Endodermal cell (in vitro differentiated cells): ENCODE measurements at regions not wholly inside any gene's neighbourhood (a gene's known extent, or its start where the extent isn't known, plus 50 kb on each side); places are given as distances from the start of the nearest gene placed in this dataset.

ENCODE experiments used
- DNase-seq: peaks from one replicate; pipeline ENCODE4 v3.0.0-alpha.2; 2017
- H3K27ac ChIP-seq: 2 replicates; pipeline ENCODE4 v1.5.1; 2013; ENCODE audit warnings: mild to moderate bottlenecking, low read depth, low read length, moderate library complexity
- H3K27me3 ChIP-seq: 2 replicates; pipeline ENCODE4 v1.6.1; 2013; ENCODE audit warnings: mild to moderate bottlenecking, low read length, moderate library complexity; ENCODE audit not compliant: insufficient read depth, control insufficient read depth, poor library complexity, severe bottlenecking
- H3K36me3 ChIP-seq: 2 replicates; pipeline ENCODE4 v1.7.0; 2013; ENCODE audit warnings: mild to moderate bottlenecking, low read length, moderate library complexity; ENCODE audit not compliant: control insufficient read depth, insufficient read depth
- H3K4me1 ChIP-seq: one replicate; pipeline ENCODE4 v1.7.0; 2013; ENCODE audit warnings: low read length; ENCODE audit not compliant: control insufficient read depth, insufficient read depth
- H3K4me3 ChIP-seq: 2 replicates; pipeline ENCODE4 v1.5.1; 2013; ENCODE audit warnings: mild to moderate bottlenecking, low read length, moderate library complexity
- H3K9ac ChIP-seq: 2 replicates; pipeline ENCODE4 v1.6.1; 2013; ENCODE audit warnings: mild to moderate bottlenecking, low read length, moderate library complexity; ENCODE audit not compliant: poor library complexity, severe bottlenecking; ENCODE audit errors: extremely low read depth
- H3K9me3 ChIP-seq: 2 replicates; pipeline ENCODE4 v1.6.1; 2013; ENCODE audit warnings: mild to moderate bottlenecking, low read length, moderate library complexity; ENCODE audit not compliant: control insufficient read depth
- H3K27ac Mint-ChIP-seq: 2 replicates; pipeline ENCODE4 v1.8.0; 2020; ENCODE audit warnings: mixed read lengths
- H3K27me3 Mint-ChIP-seq: 2 replicates; pipeline ENCODE4 v1.8.0; 2021; ENCODE audit warnings: mild to moderate bottlenecking, mixed read lengths; ENCODE audit not compliant: insufficient read depth
- H3K36me3 Mint-ChIP-seq: 2 replicates; pipeline ENCODE4 v1.8.0; 2020; ENCODE audit warnings: low read depth, mixed read lengths
- H3K4me1 Mint-ChIP-seq: 2 replicates; pipeline ENCODE4 v1.8.0; 2020; ENCODE audit warnings: mixed read lengths
- H3K4me3 Mint-ChIP-seq: 2 replicates; pipeline ENCODE4 v1.8.0; 2020; ENCODE audit warnings: mild to moderate bottlenecking, moderate library complexity, mixed read lengths
- H3K9me3 Mint-ChIP-seq: 2 replicates; pipeline ENCODE4 v1.8.0; 2020; ENCODE audit warnings: mild to moderate bottlenecking, mixed read lengths
- CTCF ChIP-seq: fragments of 200-600 bp; sonication (generic); conservative IDR thresholded peaks from 2 replicates; pipeline ENCODE4 v1.5.0; 2021; ENCODE audit warnings: antibody characterized with exemption, mild to moderate bottlenecking
- WGBS, 2 experiments: methylation state at CpG; one replicate each; pipeline versions ENCODE4 v1.1.5 to v1.1.7; 2013; ENCODE audit warnings: missing lambda C conversion rate in 2 of 2, mixed read lengths in 1 of 2; ENCODE audit not compliant: insufficient coverage in 1 of 2, insufficient read length in 1 of 2; 5-methylcytosine and 5-hydroxymethylcytosine counted together

GRCh38 chr11:131041331-131042040, 125.2 kb upstream of the SNX19 start:
- Histone ChIP-seq H3K36me3 (no peaks in the 10 kb centered on the region), H3K27me3 (no peaks in the 10 kb centered on the region), H3K27ac (no peak overlapping the region), H3K4me1 (no peaks in the 10 kb centered on the region), H3K9ac (no peak overlapping the region), H3K9me3 (no peaks in the 10 kb centered on the region), H3K4me3 (no peak overlapping the region)
- no peak for TF ChIP-seq CTCF
- peaks cover 15% of the 10 kb centered on the region for H3K4me1 Mint-ChIP-seq
- DNase-seq: no peak
- no peak overlapping the region for H3K27ac Mint-ChIP-seq
- H3K36me3 Mint-ChIP-seq: no peaks in the 10 kb centered on the region
- H3K27me3 Mint-ChIP-seq: peaks cover 2% of the 10 kb centered on the region
- no peaks in the 10 kb centered on the region for H3K9me3 Mint-ChIP-seq
- WGBS, 2 experiments: 93 to 100% methylated on average over 4 to 5 of the region's 5 CpGs
- H3K4me3 Mint-ChIP-seq: no peak overlapping the region

- no peaks in the 10 kb centered on the region for H3K27me3 ChIP-seq
- no peaks in the 10 kb centered on the region for H3K9me3 ChIP-seq
- peaks cover 3% of the 10 kb centered on the region for H3K27me3 Mint-ChIP-seq
- H3K27ac Mint-ChIP-seq: no peak overlapping the region
- WGBS, 2 experiments: 48 to 50% methylated on average over 1 of the region's 1 CpG
- no peak overlapping the region for H3K4me3 Mint-ChIP-seq
- no peak overlapping the region for H3K4me3 ChIP-seq
- H3K9me3 Mint-ChIP-seq: no peaks in the 10 kb centered on the region
- no peak for TF ChIP-seq CTCF
- no peak overlapping the region for H3K27ac ChIP-seq
- no peak overlapping the region for H3K9ac ChIP-seq
- H3K4me1 Mint-ChIP-seq: peaks cover 18% of the 10 kb centered on the region
- no peak for DNase-seq
- no peaks in the 10 kb centered on the region for H3K36me3 Mint-ChIP-seq
- H3K4me1 ChIP-seq: no peaks in the 10 kb centered on the region
- H3K36me3 ChIP-seq: no peaks in the 10 kb centered on the region
Observed at GRCh38 chr11:131042041-131042390, 125.7 kb upstream of the SNX19 start.

GRCh38 chr11:131043251-131043650, 127.0 kb upstream of the SNX19 start:
- H3K4me1 ChIP-seq: no peaks in the 10 kb centered on the region
- no peaks in the 10 kb centered on the region for H3K27me3 ChIP-seq
- Mint-ChIP-seq H3K9me3 (no peaks in the 10 kb centered on the region), H3K27ac (no peak overlapping the region), H3K4me3 (no peak overlapping the region), H3K36me3 (no peaks in the 10 kb centered on the region), H3K27me3 (peaks cover 6% of the 10 kb centered on the region), H3K4me1 (peaks cover 18% of the 10 kb centered on the region)
- H3K4me3 ChIP-seq: no peak overlapping the region
- 92 to 100% methylated on average over 1 of the region's 1 CpG for WGBS, 2 experiments
- no peak overlapping the region for H3K27ac ChIP-seq
- H3K9me3 ChIP-seq: no peaks in the 10 kb centered on the region
- no peak overlapping the region for H3K9ac ChIP-seq
- TF ChIP-seq CTCF: no peak
- no peak for DNase-seq
- no peaks in the 10 kb centered on the region for H3K36me3 ChIP-seq
